OCI-LY7 (cell line): ENCODE measurements at regions not wholly inside any gene's neighbourhood (a gene's known extent, or its start where the extent isn't known, plus 50 kb on each side); places are given as distances from the start of the nearest gene placed in this dataset.

ENCODE experiments used
- BruUV-seq: library from RNA; stranded (reverse); fragments of 400-500 nt; replicated peaks from 2 replicates; lab custom pipeline; 2021; lab: Mats Ljungman, UMichigan
- CTCF ChIA-PET: fragments of 300-600 bp; sonication (Branson Sonifier 250); formaldehyde crosslinking; loops from one replicate; lab custom pipeline; 2022; ENCODE audit warnings: antibody characterized with exemption; ENCODE audit not compliant: unreplicated experiment; lab: Charles Lee
- POLR2A ChIA-PET: fragments of 300-600 bp; sonication (Branson Sonifier 250); formaldehyde crosslinking; loops from one replicate; lab custom pipeline; 2022; ENCODE audit warnings: antibody characterized with exemption; lab: Charles Lee
- DNase-seq: peaks from one replicate; pipeline ENCODE4 v3.0.0-alpha.2; 2015; ENCODE audit warnings: low spot score
- H2AFZ ChIP-seq: fragments of 200-600 bp; sonication (generic), shearing (Covaris generic); 2 replicates; pipeline ENCODE4 v1.6.1; 2014; ENCODE audit warnings: mild to moderate bottlenecking, antibody characterized with exemption, low read length, moderate library complexity
- H3K27ac ChIP-seq: fragments of 200-600 bp; sonication (generic); 2 replicates; pipeline ENCODE4 v1.5.1; 2014; ENCODE audit warnings: mixed run types, low read depth, mild to moderate bottlenecking, moderate library complexity, low read length, inconsistent platforms; ENCODE audit not compliant: poor library complexity, severe bottlenecking
- H3K36me3 ChIP-seq: fragments of 200-600 bp; sonication (generic); 2 replicates; pipeline ENCODE4 v1.6.1; 2014; ENCODE audit warnings: mild to moderate bottlenecking, antibody characterized with exemption, low read length, moderate library complexity, mixed read lengths; ENCODE audit not compliant: insufficient read depth
- H3K4me1 ChIP-seq: fragments of 200-600 bp; sonication (generic); 2 replicates; pipeline ENCODE4 v1.5.1; 2014; ENCODE audit warnings: mild to moderate bottlenecking, low read length; ENCODE audit not compliant: insufficient read depth, poor library complexity, severe bottlenecking
- H3K4me2 ChIP-seq: fragments of 200-600 bp; sonication (generic); 2 replicates; pipeline ENCODE4 v1.6.1; 2014; ENCODE audit warnings: mild to moderate bottlenecking, low read length
- H3K4me3 ChIP-seq: fragments of 200-600 bp; sonication (generic); 2 replicates; pipeline ENCODE4 v1.5.1; 2014; ENCODE audit warnings: mild to moderate bottlenecking, low read depth, low read length; ENCODE audit not compliant: poor library complexity, severe bottlenecking
- H3K79me2 ChIP-seq: fragments of 200-600 bp; sonication (generic); 2 replicates; pipeline ENCODE4 v1.6.1; 2016; ENCODE audit warnings: low read depth, mild to moderate bottlenecking, low read length, moderate library complexity, mixed read lengths; ENCODE audit not compliant: insufficient read depth
- H3K9me2 ChIP-seq: fragments of 200-600 bp; sonication (generic); 2 replicates; pipeline ENCODE4 v1.6.1; 2016; ENCODE audit warnings: mild to moderate bottlenecking, low read length, mixed read lengths; ENCODE audit not compliant: insufficient read depth
- H3K9me3 ChIP-seq: fragments of 200-600 bp; sonication (generic); 2 replicates; pipeline ENCODE4 v1.6.1; 2014; ENCODE audit warnings: mild to moderate bottlenecking, mixed run types, low read length, mixed read lengths
- H4K20me1 ChIP-seq: fragments of 200-600 bp; sonication (generic); 2 replicates; pipeline ENCODE4 v1.6.1; 2014; ENCODE audit warnings: mild to moderate bottlenecking, antibody characterized with exemption, low read length, moderate library complexity, mixed read lengths; ENCODE audit not compliant: insufficient read depth
- CTCF ChIP-seq: fragments of 200-600 bp; sonication (generic); conservative IDR thresholded peaks from 2 replicates; pipeline ENCODE4 v1.5.1; 2014; ENCODE audit warnings: mild to moderate bottlenecking, antibody characterized with exemption, low read length, moderate library complexity, mixed read lengths
- EZH2phosphoT487 ChIP-seq: fragments of 200-600 bp; sonication (generic); IDR thresholded peaks from 2 replicates; pipeline ENCODE4 v1.6.1; 2018; ENCODE audit warnings: low read depth, borderline replicate concordance, mild to moderate bottlenecking, mixed run types, antibody characterized with exemption, low read length, moderate library complexity, mixed read lengths
- intact Hi-C: fragments of 100-400 bp; cut with micrococcal nuclease; formaldehyde crosslinking; loops from one replicate; pipeline ENCODE4 v1.10.0; 2022; ENCODE audit not compliant: unreplicated experiment

- Histone ChIP-seq H3K9me2 (no peaks in the 10 kb centered on the region), H3K4me3 (no peak overlapping the region), H3K4me1 (peaks cover 2% of the 10 kb centered on the region), H3K27ac (no peak overlapping the region), H2AFZ (peak overlapping the region; percentile 62), H4K20me1 (no peaks in the 10 kb centered on the region), H3K4me2 (no peak overlapping the region), H3K36me3 (no peaks in the 10 kb centered on the region), H3K9me3 (no peaks in the 10 kb centered on the region), H3K79me2 (no peaks in the 10 kb centered on the region)
- ChIA-PET CTCF (no interaction called here), POLR2A (no interaction called here)
- DNase-seq, result no peak
- intact Hi-C loops, result no loop called here
- TF ChIP-seq CTCF (no peak), EZH2phosphoT487 (no peak)
- no TSS peak for BruUV-seq
Observed at GRCh38 chr3:31289584-31289983, 243.1 kb upstream of the STT3B start.

- H3K9me2 ChIP-seq, result no peaks in the 10 kb centered on the region
- H4K20me1 ChIP-seq, result no peaks in the 10 kb centered on the region
- POLR2A ChIA-PET, result interaction anchor here (0.8 kb wide), 1 partner anchor 13 kb away, joined by 3 read pairs; no protein-coding TSS in a partner anchor
- peaks cover 2% of the 10 kb centered on the region for H3K4me1 ChIP-seq
- H2AFZ ChIP-seq, result peak overlapping the region; percentile 62; the same call in 1 of the 2 replicates
- DNase-seq, result no peak
- H3K27ac ChIP-seq, result no peak overlapping the region
- H3K36me3 ChIP-seq, result no peaks in the 10 kb centered on the region
- H3K4me3 ChIP-seq, result no peak overlapping the region
- no peaks in the 10 kb centered on the region for H3K9me3 ChIP-seq
- no peaks in the 10 kb centered on the region for H3K79me2 ChIP-seq
- CTCF ChIA-PET, result no interaction called here
- TF ChIP-seq EZH2phosphoT487 (no peak), CTCF (no peak)
- intact Hi-C loops, result no loop called here
- no TSS peak for BruUV-seq
- no peak overlapping the region for H3K4me2 ChIP-seq
Observed at GRCh38 chr3:31290046-31290445, 242.7 kb upstream of the STT3B start.

- intact Hi-C loops, result no loop called here
- H4K20me1 ChIP-seq, result no peaks in the 10 kb centered on the region
- CTCF ChIA-PET, result no interaction called here
- peaks cover 2% of the 10 kb centered on the region for H3K4me1 ChIP-seq
- POLR2A ChIA-PET, result interaction anchor here (1.2 kb wide), 1 partner anchor 17 kb away, joined by 3 read pairs; no protein-coding TSS in a partner anchor
- no peaks in the 10 kb centered on the region for H3K36me3 ChIP-seq
- no peak overlapping the region for H3K4me3 ChIP-seq
- H3K27ac ChIP-seq, result no peak overlapping the region
- H3K4me2 ChIP-seq, result no peak overlapping the region
- no peak for TF ChIP-seq EZH2phosphoT487
- TF ChIP-seq CTCF, result no peak
- H3K9me2 ChIP-seq, result no peaks in the 10 kb centered on the region
- H3K9me3 ChIP-seq, result no peaks in the 10 kb centered on the region
- no peak for DNase-seq
- BruUV-seq, result no TSS peak
- no peak overlapping the region for H2AFZ ChIP-seq
- no peaks in the 10 kb centered on the region for H3K79me2 ChIP-seq
Observed at GRCh38 chr3:31291818-31292217, 240.9 kb upstream of the STT3B start.
